ENCODE measurements at regions not wholly inside any gene's neighbourhood (a gene's known extent, or its start where the extent isn't known, plus 50 kb on each side); places are given as distances from the start of the nearest gene placed in this dataset.
A peak's percentile ranks its signal among the peaks of the same experiment; 100 is the strongest.

GRCh38 chr20:1802385-1803060 is 92.7 kb upstream of the SIRPA start:
- peak overlapping the region; percentile 88 for H3K4me2 ChIP-seq (ENCODE audit: low read length)
- no peaks in the 10 kb centered on the region for H4K20me1 ChIP-seq (ENCODE audit: low read length)
- no peaks in the 10 kb centered on the region for H3K36me3 ChIP-seq (ENCODE audit: low read depth, low read length)
- ATAC-seq (peak; percentile 62), DNase-seq (peak; percentile 70)
- no peaks in the 10 kb centered on the region for H3K27me3 ChIP-seq (ENCODE audit: low read length)
- H3K9me2 ChIP-seq (replicated peaks; ENCODE audit: low read length): no peaks in the 10 kb centered on the region
- no peak overlapping the region for H3K9ac ChIP-seq (ENCODE audit: low read length)
- no TSS peak for BruUV-seq (replicated peaks)
- no peak overlapping the region for H3K27ac ChIP-seq (ENCODE audit: low read length)
- ChIA-PET POLR2A (ENCODE audit: unreplicated experiment) (no interaction called here), CTCF (interaction anchor here (0.5 to 1.8 kb wide), 9 partner anchors 10 to 299 kb away, joined by 3 to 14 read pairs (median 4); no protein-coding TSS in a partner anchor)
- TF ChIP-seq EZH2phosphoT487 (IDR thresholded peaks at IDR 0.05; ENCODE audit: borderline replicate concordance, low read length) (no peak), CTCF (conservative IDR thresholded peaks at IDR 0.05; ENCODE audit: low read depth, low read length) (peak; percentile 96)
- H3F3A ChIP-seq (ENCODE audit: low read length, unreplicated experiment): no peaks in the 10 kb centered on the region
- peaks cover 29% of the 10 kb centered on the region for H3K4me1 ChIP-seq (ENCODE audit: insufficient read depth, low read length)
- intact Hi-C loops (cut with micrococcal nuclease): loop anchor here (5.0 to 10.0 kb wide), 3 partner anchors 95 to 302 kb away; partner anchors contain the start of genes SIRPA and STK35
- H3K4me3 ChIP-seq (ENCODE audit: low read length): peak overlapping the region; percentile 62
- peak overlapping the region; percentile 78 for H2AFZ ChIP-seq (ENCODE audit: low read length)
- no peaks in the 10 kb centered on the region for H3K9me3 ChIP-seq (ENCODE audit: low read length)
- no peaks in the 10 kb centered on the region for H3K79me2 ChIP-seq (ENCODE audit: low read length)

GRCh38 chr20:1801929-1802306 is 93.3 kb upstream of the SIRPA start:
- H3K9ac ChIP-seq (ENCODE audit: low read length): no peak overlapping the region
- no peaks in the 10 kb centered on the region for H4K20me1 ChIP-seq (ENCODE audit: low read length)
- no TSS peak for BruUV-seq (replicated peaks)
- H3K9me2 ChIP-seq (replicated peaks; ENCODE audit: low read length): no peaks in the 10 kb centered on the region
- H3F3A ChIP-seq (ENCODE audit: low read length, unreplicated experiment): no peaks in the 10 kb centered on the region
- intact Hi-C loops (cut with micrococcal nuclease): loop anchor here (5.0 to 10.0 kb wide), 3 partner anchors 95 to 303 kb away; partner anchors contain the start of genes SIRPA and STK35
- no peak for DNase-seq
- no peaks in the 10 kb centered on the region for H3K9me3 ChIP-seq (ENCODE audit: low read length)
- ChIA-PET POLR2A (ENCODE audit: unreplicated experiment) (no interaction called here), CTCF (interaction anchor here (0.7 to 1.8 kb wide), 7 partner anchors 11 to 298 kb away, joined by 3 to 14 read pairs (median 4); no protein-coding TSS in a partner anchor)
- H3K4me1 ChIP-seq (ENCODE audit: insufficient read depth, low read length): peaks cover 30% of the 10 kb centered on the region
- TF ChIP-seq EZH2phosphoT487 (IDR thresholded peaks at IDR 0.05; ENCODE audit: borderline replicate concordance, low read length): no peak
- TF ChIP-seq EZH2 (IDR thresholded peaks at IDR 0.05; ENCODE audit: low read length, unreplicated experiment): no peak
- no peak for TF ChIP-seq CTCF (conservative IDR thresholded peaks at IDR 0.05; ENCODE audit: low read depth, low read length)
- no peaks in the 10 kb centered on the region for H3K27me3 ChIP-seq (ENCODE audit: low read length)
- no peak overlapping the region for H3K27ac ChIP-seq (ENCODE audit: low read length)
- ATAC-seq: no peak
- H3K36me3 ChIP-seq (ENCODE audit: low read depth, low read length): no peaks in the 10 kb centered on the region
- no peaks in the 10 kb centered on the region for H3K79me2 ChIP-seq (ENCODE audit: low read length)
- H3K4me3 ChIP-seq (ENCODE audit: low read length): peak overlapping the region; percentile 62; the same call in 1 of the 2 replicates
- H3K4me2 ChIP-seq (ENCODE audit: low read length): peak overlapping the region; percentile 88
- peak overlapping the region; percentile 78; the same call in 1 of the 2 replicates for H2AFZ ChIP-seq (ENCODE audit: low read length)

Data from PC-3 (cell line).